Kidney (tissue), 13 donors: ENCODE measurements at regions not wholly inside any gene's neighbourhood (a gene's known extent, or its start where the extent isn't known, plus 50 kb on each side); places are given as distances from the start of the nearest gene placed in this dataset.

ENCODE experiments used
- DNase-seq, 5 donors: peaks; one replicate each; pipeline ENCODE4 v3.0.0-alpha.2; 2013 to 2020
- FAIRE-seq: peaks from 2 replicates; lab custom pipeline; 2012; peaks lifted over from hg19 to GRCh38; lab: Jason Lieb, UNC
- H3K27ac ChIP-seq, 2 donors: one replicate each; pipeline ENCODE4 v1.7.0; 2013; ENCODE audit warnings: low read depth in 2 of 2, low read length in 2 of 2, inconsistent platforms in 1 of 2
- H3K27me3 ChIP-seq: one replicate; pipeline ENCODE4 v1.7.1; 2013; ENCODE audit warnings: low read length, inconsistent platforms; ENCODE audit not compliant: control insufficient read depth, insufficient read depth
- H3K36me3 ChIP-seq, 3 donors: one replicate each; pipeline versions ENCODE4 v1.7.0 to v1.7.1; 2013; ENCODE audit warnings: low read length in 3 of 3, control low read depth in 1 of 3, inconsistent platforms in 1 of 3; ENCODE audit not compliant: insufficient read depth in 3 of 3, control insufficient read depth in 2 of 3
- H3K4me1 ChIP-seq, 3 donors: one replicate each; pipeline versions ENCODE4 v1.7.0 to v1.7.1; 2013; ENCODE audit warnings: low read length in 3 of 3, inconsistent platforms in 1 of 3, low read depth in 1 of 3; ENCODE audit not compliant: control insufficient read depth in 2 of 3, insufficient read depth in 2 of 3
- H3K4me3 ChIP-seq, 3 donors: one replicate each; pipeline versions ENCODE4 v1.7.0 to v1.8.1; 2013; ENCODE audit warnings: low read length in 3 of 3, control low read depth in 1 of 3, inconsistent platforms in 1 of 3
- H3K9ac ChIP-seq, 3 donors: one replicate each; pipeline versions ENCODE4 v1.7.0 to v1.7.1; 2013; ENCODE audit warnings: low read length in 3 of 3, control low read depth in 1 of 3, inconsistent platforms in 1 of 3
- H3K9me3 ChIP-seq, 3 donors: one replicate each; pipeline versions ENCODE4 v1.7.0 to v1.7.1; 2013; ENCODE audit warnings: low read length in 3 of 3, control low read depth in 1 of 3, inconsistent platforms in 1 of 3; ENCODE audit not compliant: control insufficient read depth in 2 of 3, insufficient read depth in 1 of 3
- intact Hi-C: fragments of 100-400 bp; cut with DNase I; formaldehyde crosslinking; loops from one replicate; pipeline ENCODE4 v1.11.1; 2022
- TF ChIP-seq, protein P1 (sequence below): IDR thresholded peaks from 3 replicates; pipeline ENCODE4 v1.5.1; 2012; ENCODE audit warnings: mild to moderate bottlenecking, moderate library complexity, borderline replicate concordance; ENCODE audit not compliant: insufficient read depth; ENCODE audit errors: extremely low read depth
- donor health status: control.
- donor health status: control.
- donor health status: control.
- donor health status: control.
- donor health status: control.
- donor health status: DM: yes; HTN: yes; CAD: no.
- donor health status: Normal renal cell carcinoma (clear cell type).

DNA sequence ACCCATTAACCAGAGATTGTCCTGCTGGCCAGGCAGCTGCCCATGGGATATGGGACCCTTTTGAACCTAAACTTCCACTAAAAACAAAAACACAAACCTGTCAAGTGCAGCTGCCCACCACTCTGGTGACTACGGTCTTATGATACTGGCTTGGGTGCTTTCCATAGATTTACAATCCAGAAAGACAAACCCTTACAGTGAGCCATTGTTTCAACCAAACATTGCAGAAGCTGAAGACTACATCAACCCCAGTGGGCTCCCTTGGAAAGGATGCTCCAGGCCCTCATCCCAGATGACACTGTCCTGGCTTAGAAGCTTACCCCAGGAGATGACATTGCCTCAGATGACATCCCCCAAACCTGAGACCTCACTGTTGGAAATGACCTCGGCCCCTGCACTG is 56.9 kb upstream of the WNT11 start:
- DNase-seq (no peak), FAIRE-seq (no peak)
- Histone ChIP-seq H3K4me3 (no peak overlapping the region), H3K36me3 (no peaks in the 10 kb centered on the region), H3K9me3 (no peaks in the 10 kb centered on the region), H3K27me3 (no peaks in the 10 kb centered on the region), H3K27ac (no peak overlapping the region), H3K9ac (no peak overlapping the region), H3K4me1 (no peaks in the 10 kb centered on the region)
- intact Hi-C loops: no loop called here
- TF ChIP-seq, protein P1, sequence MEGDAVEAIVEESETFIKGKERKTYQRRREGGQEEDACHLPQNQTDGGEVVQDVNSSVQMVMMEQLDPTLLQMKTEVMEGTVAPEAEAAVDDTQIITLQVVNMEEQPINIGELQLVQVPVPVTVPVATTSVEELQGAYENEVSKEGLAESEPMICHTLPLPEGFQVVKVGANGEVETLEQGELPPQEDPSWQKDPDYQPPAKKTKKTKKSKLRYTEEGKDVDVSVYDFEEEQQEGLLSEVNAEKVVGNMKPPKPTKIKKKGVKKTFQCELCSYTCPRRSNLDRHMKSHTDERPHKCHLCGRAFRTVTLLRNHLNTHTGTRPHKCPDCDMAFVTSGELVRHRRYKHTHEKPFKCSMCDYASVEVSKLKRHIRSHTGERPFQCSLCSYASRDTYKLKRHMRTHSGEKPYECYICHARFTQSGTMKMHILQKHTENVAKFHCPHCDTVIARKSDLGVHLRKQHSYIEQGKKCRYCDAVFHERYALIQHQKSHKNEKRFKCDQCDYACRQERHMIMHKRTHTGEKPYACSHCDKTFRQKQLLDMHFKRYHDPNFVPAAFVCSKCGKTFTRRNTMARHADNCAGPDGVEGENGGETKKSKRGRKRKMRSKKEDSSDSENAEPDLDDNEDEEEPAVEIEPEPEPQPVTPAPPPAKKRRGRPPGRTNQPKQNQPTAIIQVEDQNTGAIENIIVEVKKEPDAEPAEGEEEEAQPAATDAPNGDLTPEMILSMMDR: no peak

DNA sequence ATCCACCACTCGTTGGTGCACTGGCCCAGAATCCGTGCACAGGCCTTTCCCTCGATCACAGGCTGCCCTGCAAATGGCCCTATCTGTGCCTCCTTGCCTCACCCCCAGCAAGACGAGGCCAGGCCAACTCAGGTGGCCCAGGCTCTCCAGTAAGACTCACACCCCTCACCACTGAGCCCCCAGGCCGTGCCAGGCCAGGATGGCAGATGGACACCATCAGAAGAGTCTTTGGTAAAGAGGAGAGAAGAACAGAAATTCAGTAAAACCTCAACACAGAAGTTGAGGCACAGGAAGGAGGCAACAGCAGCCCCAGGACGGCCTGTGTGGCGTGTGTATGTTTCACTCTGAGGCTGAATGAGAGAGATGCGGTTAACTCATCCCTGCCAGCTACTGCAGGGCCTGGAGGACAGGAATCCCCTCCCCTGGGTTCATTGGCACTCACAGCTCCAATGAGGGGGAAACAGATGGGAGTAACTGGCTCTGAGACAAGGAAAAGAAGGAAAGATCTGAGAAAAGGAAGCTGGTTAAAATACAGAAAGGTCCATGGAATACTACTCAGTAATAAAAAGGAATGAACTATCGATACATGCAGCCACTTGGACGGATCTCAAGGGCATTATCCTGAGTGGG is 54.1 kb upstream of the WNT11 start:
- DNase-seq: peak in 1 of 5 donors; percentile 32
- TF ChIP-seq, protein P1: no peak
- H3K27ac ChIP-seq: no peak overlapping the region
- H3K9me3 ChIP-seq: no peaks in the 10 kb centered on the region
- H3K36me3 ChIP-seq: no peaks in the 10 kb centered on the region
- FAIRE-seq: no peak
- no peaks in the 10 kb centered on the region for H3K4me1 ChIP-seq
- no peak overlapping the region for H3K4me3 ChIP-seq
- intact Hi-C loops: no loop called here
- H3K9ac ChIP-seq: no peak overlapping the region
- H3K27me3 ChIP-seq: no peaks in the 10 kb centered on the region

- no peak overlapping the region for H3K9ac ChIP-seq
- intact Hi-C loops: no loop called here
- DNase-seq (peak in 1 of 5 donors; percentile 8), FAIRE-seq (no peak)
- no peaks in the 10 kb centered on the region for H3K4me1 ChIP-seq
- TF ChIP-seq, protein P1: no peak
- no peaks in the 10 kb centered on the region for H3K9me3 ChIP-seq
- no peaks in the 10 kb centered on the region for H3K27me3 ChIP-seq
- H3K27ac ChIP-seq: no peak overlapping the region
- no peak overlapping the region for H3K4me3 ChIP-seq
- no peaks in the 10 kb centered on the region for H3K36me3 ChIP-seq
Measured at GRCh38 chr11:76259299-76259908, 53.1 kb upstream of the WNT11 start.
